ENCODE measurements at regions not wholly inside any gene's neighbourhood (a gene's known extent, or its start where the extent isn't known, plus 50 kb on each side); places are given as distances from the start of the nearest gene placed in this dataset.
"Not testable (repeated sequence)": the region's sequence is repeated elsewhere in the genome, so short reads cannot be mapped to it uniquely, and the experiment has no call there.

DNA sequence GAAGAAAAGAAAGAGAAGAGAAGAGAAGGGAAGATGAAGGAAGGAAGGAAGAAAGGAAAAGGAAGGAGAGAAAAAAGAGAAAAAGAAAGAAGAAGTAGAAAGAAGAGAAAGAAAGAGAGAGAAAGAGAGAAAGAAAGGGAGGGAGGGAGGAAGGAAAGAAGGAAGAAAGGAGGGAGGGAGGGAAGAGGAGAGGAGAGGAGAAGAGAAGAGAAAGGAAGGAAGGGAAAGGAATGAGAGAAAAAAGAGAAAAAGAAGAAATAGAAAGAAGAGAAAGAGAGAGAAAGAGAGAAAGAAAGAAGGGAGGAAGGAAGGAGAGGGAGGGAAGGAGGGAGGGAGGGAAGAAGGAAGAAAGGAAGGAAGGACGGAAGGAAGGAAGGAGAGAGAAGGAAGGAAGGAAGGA, 217.9 kb upstream of the POU1F1 start:
- DNase-seq (ENCODE audit: low spot score) (no peak), ATAC-seq (no peak)
- H3K9me3 Mint-ChIP-seq, result peaks cover 2% of the 10 kb centered on the region
- no peaks in the 10 kb centered on the region for H3K36me3 Mint-ChIP-seq
- H3K27ac Mint-ChIP-seq, result no peak overlapping the region
- H3K4me3 Mint-ChIP-seq, result no peak overlapping the region
- no peaks in the 10 kb centered on the region for H3K27me3 Mint-ChIP-seq
- H3K4me1 Mint-ChIP-seq (ENCODE audit: low read depth in 2 of 2), result no peaks in the 10 kb centered on the region

DNA sequence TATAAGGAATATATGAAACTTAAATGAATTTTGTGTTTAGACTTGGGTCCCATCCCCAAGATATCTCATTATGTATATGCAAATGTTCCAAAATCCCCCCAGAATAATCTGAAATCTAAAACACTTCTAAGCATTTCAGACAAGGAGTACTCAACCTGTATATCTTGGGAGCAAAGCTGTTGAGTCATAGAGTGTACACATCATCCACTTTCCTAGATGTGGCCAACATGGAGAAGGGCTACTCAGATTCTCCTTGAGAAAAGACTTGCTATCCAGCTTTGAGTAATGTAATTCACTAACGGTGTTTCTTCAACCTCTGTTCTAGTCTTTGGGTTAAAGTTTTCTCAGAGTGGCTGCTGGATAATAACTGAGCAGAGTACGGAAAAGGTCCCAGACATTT, 215.5 kb upstream of the POU1F1 start:
- peaks cover 2% of the 10 kb centered on the region for H3K9me3 Mint-ChIP-seq
- H3K36me3 Mint-ChIP-seq, result no peaks in the 10 kb centered on the region
- no peak overlapping the region for H3K4me3 Mint-ChIP-seq
- no peaks in the 10 kb centered on the region for H3K27me3 Mint-ChIP-seq
- no peak for DNase-seq (ENCODE audit: low spot score)
- ATAC-seq, result no peak
- no peak overlapping the region for H3K27ac Mint-ChIP-seq
- H3K4me1 Mint-ChIP-seq (ENCODE audit: low read depth in 2 of 2), result no peaks in the 10 kb centered on the region

DNA sequence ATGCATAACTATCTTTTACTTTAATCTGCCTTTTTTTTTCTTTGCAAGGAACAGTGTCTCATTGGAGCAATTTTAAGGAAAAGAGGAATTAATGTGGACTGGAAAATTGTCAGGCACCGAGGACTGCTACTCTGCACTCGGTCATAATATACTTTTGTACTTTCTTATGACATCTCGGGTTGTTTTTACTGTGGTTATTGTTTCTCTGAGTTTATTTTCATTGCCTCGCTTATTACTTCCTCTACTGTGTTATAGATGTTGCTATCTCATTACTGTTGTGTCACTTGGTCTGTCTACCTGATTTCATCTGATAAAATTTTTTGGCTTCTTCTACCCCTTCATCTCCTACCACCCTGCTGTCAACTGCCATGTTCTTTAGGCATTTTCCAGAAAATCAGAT, 213.5 kb upstream of the POU1F1 start:
- ATAC-seq (no peak), DNase-seq (ENCODE audit: low spot score) (no peak)
- H3K4me3 Mint-ChIP-seq, result no peak overlapping the region
- no peak overlapping the region for H3K27ac Mint-ChIP-seq
- H3K36me3 Mint-ChIP-seq, result no peaks in the 10 kb centered on the region
- no peaks in the 10 kb centered on the region for H3K9me3 Mint-ChIP-seq
- no peaks in the 10 kb centered on the region for H3K27me3 Mint-ChIP-seq
- H3K4me1 Mint-ChIP-seq (ENCODE audit: low read depth in 2 of 2), result no peaks in the 10 kb centered on the region

DNA sequence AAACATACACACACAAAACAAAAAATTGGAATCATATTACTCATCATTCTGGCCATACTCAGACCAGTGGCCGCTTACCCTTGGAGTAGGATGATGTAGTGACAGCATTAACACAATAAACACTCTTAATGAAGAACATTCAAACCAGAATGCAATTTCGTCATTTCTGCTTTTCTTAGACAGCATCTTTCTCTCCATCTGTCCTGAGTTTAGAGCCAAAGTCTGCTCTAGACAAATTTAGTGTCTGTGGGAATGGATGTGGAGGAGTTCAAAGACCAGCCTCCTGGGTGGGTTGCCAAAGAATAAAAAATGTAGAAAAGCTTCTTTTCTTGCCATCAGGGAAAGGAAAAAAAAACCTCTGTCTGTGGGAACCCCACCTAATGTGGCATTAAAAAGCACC, 212.4 kb upstream of the POU1F1 start:
- no peak for ATAC-seq
- no peaks in the 10 kb centered on the region for H3K4me1 Mint-ChIP-seq (ENCODE audit: low read depth in 2 of 2)
- no peak overlapping the region for H3K4me3 Mint-ChIP-seq
- no peaks in the 10 kb centered on the region for H3K9me3 Mint-ChIP-seq
- no peak for DNase-seq (ENCODE audit: low spot score)
- no peaks in the 10 kb centered on the region for H3K27me3 Mint-ChIP-seq
- no peak overlapping the region for H3K27ac Mint-ChIP-seq
- no peaks in the 10 kb centered on the region for H3K36me3 Mint-ChIP-seq

DNA sequence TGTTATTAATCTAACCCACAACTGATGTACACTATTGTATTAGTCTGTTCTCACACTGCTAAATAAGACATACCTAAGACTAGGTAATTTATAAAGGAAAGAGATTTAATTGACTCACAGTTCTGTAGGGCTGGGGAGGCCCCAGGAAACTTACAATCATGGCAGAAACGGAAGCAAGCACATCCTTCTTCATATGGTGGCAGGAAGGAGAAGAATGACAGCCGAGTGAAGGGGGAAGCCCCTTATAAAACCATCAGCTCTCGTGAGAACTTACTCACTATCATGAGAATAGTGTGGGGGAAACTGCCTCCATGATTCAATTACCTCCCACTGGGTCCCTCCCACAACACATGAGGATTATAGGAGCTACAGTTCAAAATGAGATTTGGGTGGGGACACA, 210.3 kb upstream of the POU1F1 start:
- H3K4me3 Mint-ChIP-seq; H3K36me3 Mint-ChIP-seq; H3K27ac Mint-ChIP-seq; ATAC-seq; H3K9me3 Mint-ChIP-seq; DNase-seq (ENCODE audit: low spot score); H3K4me1 Mint-ChIP-seq (ENCODE audit: low read depth in 2 of 2); H3K27me3 Mint-ChIP-seq: not testable (repeated sequence)

DNA sequence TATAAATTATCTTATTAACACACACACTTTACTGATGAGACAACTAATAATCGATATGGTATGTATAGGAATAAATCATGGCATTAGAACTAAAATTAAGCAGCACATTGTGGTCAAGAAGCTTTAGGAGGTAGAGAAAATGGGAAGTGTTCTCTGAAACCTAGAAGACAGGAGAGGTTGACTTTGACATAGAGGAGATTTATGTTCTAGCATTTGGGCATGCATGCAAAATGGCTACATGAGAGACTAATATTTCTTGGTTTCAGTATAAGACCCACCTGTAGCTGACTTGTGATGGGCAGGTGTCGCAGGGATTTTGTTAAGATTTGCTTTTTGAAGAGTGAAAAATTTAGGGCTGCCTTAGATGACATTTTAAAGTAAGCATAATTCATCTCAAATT, 209.7 kb upstream of the POU1F1 start:
- no peak for ATAC-seq
- Mint-ChIP-seq H3K4me1 (ENCODE audit: low read depth in 2 of 2) (no peaks in the 10 kb centered on the region), H3K36me3 (no peaks in the 10 kb centered on the region), H3K4me3 (no peak overlapping the region), H3K27ac (no peak overlapping the region), H3K9me3 (no peaks in the 10 kb centered on the region), H3K27me3 (no peaks in the 10 kb centered on the region)
- DNase-seq (ENCODE audit: low spot score), result no peak

DNA sequence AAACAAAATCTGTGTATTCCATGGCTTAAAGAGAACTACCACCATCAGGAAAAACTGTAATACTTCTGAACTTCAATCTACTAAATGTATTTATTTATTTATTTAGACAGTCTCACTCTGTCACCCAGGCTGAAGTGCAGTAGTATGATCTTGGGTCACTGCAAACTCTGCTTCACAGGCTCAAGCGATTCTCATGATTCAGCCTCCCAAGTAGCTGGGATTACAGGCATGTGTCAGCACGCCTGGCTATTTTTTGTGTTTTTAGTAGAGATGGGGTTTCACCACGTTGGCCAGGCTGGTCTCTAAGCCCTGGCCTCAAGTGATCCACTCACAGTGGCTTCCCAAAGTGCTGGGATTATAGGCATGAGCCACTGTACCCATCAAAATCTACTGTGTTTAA, 202.3 kb upstream of the POU1F1 start:
- ATAC-seq, result no peak
- H3K9me3 Mint-ChIP-seq, result peaks cover 11% of the 10 kb centered on the region
- no peaks in the 10 kb centered on the region for H3K4me1 Mint-ChIP-seq (ENCODE audit: low read depth in 2 of 2)
- no peaks in the 10 kb centered on the region for H3K27me3 Mint-ChIP-seq
- H3K4me3 Mint-ChIP-seq, result no peak overlapping the region
- no peak for DNase-seq (ENCODE audit: low spot score)
- no peak overlapping the region for H3K27ac Mint-ChIP-seq
- H3K36me3 Mint-ChIP-seq, result no peaks in the 10 kb centered on the region

DNA sequence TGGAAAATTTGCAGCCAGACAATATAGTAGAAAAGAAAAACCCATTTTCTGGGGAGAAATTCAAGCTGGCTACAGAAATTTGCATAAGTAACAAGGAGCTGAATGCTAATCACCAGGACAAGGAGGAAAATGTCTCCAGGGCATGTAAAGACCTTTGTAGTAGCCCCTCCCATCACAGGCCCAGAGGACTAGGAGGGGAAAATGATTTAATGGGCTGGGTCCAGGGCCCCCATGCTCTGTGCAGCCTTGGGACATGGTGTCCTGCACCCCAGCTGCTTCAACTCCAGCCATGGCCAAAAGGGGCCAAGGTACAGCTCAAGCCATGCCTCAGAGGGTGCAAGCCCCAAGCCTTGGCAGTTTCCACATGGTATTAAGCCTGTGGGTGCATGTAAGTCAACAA, 197.6 kb upstream of the POU1F1 start:
- no peaks in the 10 kb centered on the region for H3K36me3 Mint-ChIP-seq
- DNase-seq (ENCODE audit: low spot score) (no peak), ATAC-seq (no peak)
- H3K27ac Mint-ChIP-seq, result no peak overlapping the region
- H3K4me1 Mint-ChIP-seq (ENCODE audit: low read depth in 2 of 2), result no peaks in the 10 kb centered on the region
- peaks cover 13% of the 10 kb centered on the region for H3K9me3 Mint-ChIP-seq
- no peak overlapping the region for H3K4me3 Mint-ChIP-seq
- H3K27me3 Mint-ChIP-seq, result no peaks in the 10 kb centered on the region

DNA sequence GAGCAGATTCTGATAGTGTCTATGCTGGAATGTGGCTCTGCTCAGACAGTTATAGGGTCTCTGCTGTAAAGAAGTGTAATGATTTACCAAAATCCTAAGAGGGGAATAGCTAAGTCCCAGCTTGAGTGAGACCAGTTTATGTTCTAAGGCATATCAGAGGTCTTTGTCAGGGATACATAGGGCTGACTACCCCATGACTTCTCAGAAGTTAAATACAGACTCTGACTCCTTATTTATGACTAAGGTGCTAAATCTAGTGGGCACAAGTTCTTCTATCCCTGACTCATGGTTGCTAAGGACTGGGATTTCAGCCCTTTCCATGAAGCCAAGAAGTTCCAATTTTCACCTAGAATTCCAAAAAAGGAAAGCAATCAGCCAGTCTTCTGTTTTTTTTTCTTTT, 192.6 kb upstream of the POU1F1 start:
- Mint-ChIP-seq H3K27ac (no peak overlapping the region), H3K4me3 (no peak overlapping the region), H3K36me3 (no peaks in the 10 kb centered on the region), H3K27me3 (no peaks in the 10 kb centered on the region), H3K9me3 (peaks cover 13% of the 10 kb centered on the region), H3K4me1 (ENCODE audit: low read depth in 2 of 2) (no peaks in the 10 kb centered on the region)
- DNase-seq (ENCODE audit: low spot score) (no peak), ATAC-seq (no peak)

DNA sequence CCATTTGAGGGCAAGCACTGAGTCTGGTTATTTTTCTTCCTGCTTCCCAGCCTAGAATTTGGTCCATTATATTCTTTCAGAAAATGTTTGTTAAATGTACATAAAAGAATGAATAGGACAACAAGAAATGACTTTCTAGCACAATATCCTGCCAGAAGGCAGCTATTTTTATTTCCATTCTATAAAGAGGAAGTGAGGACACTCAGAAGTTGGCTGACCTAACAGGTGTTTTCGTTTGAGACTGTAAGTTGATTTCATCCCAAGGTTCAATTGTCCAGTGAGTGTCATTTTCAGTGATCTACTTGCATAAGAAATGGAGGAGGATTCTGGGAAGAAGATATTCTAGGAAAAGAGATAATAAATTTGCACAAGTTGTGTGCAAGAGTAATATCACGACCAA, 191.9 kb upstream of the POU1F1 start:
- DNase-seq (ENCODE audit: low spot score), result no peak
- no peak for ATAC-seq
- Mint-ChIP-seq H3K27ac (no peak overlapping the region), H3K4me3 (no peak overlapping the region), H3K9me3 (peaks cover 8% of the 10 kb centered on the region), H3K4me1 (ENCODE audit: low read depth in 2 of 2) (no peaks in the 10 kb centered on the region), H3K27me3 (no peaks in the 10 kb centered on the region), H3K36me3 (no peaks in the 10 kb centered on the region)

DNA sequence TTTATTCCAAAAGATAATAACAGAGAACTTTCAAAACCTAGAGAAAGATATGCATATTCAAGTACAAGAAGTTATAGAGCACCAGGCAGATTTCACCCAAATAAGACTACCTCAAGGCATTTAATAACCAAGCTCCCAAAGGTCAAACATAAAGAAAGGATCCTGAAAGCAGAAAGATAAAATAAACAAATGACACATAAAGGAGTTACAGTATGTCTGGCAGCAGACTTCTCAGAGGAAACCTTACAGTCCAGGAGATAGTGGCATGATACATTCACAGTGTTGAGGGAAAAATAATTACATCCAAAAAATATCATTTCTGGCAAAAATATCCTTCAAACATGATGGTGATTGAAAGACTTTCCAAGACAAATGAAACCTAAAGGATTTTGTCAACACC, 185.8 kb upstream of the POU1F1 start:
- Mint-ChIP-seq H3K36me3 (no peaks in the 10 kb centered on the region), H3K4me1 (ENCODE audit: low read depth in 2 of 2) (no peaks in the 10 kb centered on the region), H3K27ac (no peak overlapping the region), H3K9me3 (peaks cover 15% of the 10 kb centered on the region), H3K4me3 (no peak overlapping the region), H3K27me3 (no peaks in the 10 kb centered on the region)
- DNase-seq (ENCODE audit: low spot score), result no peak
- ATAC-seq, result no peak

DNA sequence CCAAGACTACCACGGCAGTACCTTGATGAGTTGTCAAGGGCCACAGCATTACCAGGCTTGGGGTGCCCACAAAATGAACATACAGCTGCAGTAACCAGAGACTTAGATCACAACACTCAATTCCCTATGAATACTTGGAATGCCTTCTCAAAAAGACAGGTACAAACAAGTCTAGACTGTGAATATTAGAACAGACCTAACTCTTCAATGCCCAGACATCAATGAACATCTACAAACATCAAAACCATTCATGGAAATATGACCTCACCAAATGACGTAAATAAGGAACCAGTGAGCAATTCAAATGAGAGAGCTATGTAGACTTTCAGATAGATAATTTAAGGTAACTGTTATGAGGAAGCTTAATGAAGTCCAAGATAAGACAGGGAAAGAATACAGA, 185.1 kb upstream of the POU1F1 start:
- Mint-ChIP-seq H3K4me1 (ENCODE audit: low read depth in 2 of 2) (no peaks in the 10 kb centered on the region), H3K27me3 (no peaks in the 10 kb centered on the region), H3K36me3 (no peaks in the 10 kb centered on the region), H3K27ac (no peak overlapping the region), H3K4me3 (no peak overlapping the region), H3K9me3 (peaks cover 10% of the 10 kb centered on the region)
- DNase-seq (ENCODE audit: low spot score) (no peak), ATAC-seq (no peak)

DNA sequence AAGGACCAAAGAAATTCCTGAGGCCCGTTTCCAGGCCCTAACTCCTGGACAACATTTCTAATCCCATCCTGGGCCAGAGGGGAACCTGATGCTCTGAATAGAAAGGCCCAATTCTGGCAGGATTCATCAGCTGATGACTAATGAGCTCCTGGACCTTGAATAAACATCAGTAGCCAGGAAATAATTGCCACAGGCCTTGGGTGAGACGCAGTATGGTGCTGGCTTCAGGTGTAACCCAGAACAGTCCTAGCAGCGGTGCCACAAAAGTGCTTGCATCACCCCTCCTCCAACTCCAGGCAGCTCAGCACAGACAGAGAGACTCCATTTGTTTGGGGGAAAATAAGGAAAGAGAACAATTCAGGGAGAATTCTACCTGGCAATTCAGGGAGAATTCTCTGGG, 184.7 kb upstream of the POU1F1 start:
- no peak for DNase-seq (ENCODE audit: low spot score)
- H3K4me3 Mint-ChIP-seq, result no peak overlapping the region
- H3K27ac Mint-ChIP-seq, result no peak overlapping the region
- H3K9me3 Mint-ChIP-seq, result peaks cover 10% of the 10 kb centered on the region
- no peaks in the 10 kb centered on the region for H3K36me3 Mint-ChIP-seq
- H3K4me1 Mint-ChIP-seq (ENCODE audit: low read depth in 2 of 2), result no peaks in the 10 kb centered on the region
- ATAC-seq, result no peak
- no peaks in the 10 kb centered on the region for H3K27me3 Mint-ChIP-seq

DNA sequence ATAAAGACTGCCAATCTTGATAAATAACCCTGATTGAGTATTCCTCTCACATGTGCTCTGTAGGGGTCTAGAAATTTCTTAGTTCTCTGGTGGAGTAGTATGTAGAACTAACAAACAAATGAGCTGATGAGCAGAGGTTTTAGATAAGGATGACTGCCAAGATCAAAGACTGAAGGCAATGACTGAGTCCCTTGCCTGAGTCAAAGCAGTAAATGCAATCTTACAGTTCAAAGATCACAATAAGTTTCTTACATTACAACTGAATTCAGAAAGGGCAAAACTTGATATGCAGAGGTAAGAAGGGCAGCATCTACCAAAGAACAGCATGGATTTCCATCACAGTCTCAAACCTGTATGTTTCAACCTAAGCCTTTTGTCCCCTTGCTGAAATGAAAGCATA, 172.2 kb upstream of the POU1F1 start:
- ATAC-seq (no peak), DNase-seq (ENCODE audit: low spot score) (no peak)
- Mint-ChIP-seq H3K27ac (no peak overlapping the region), H3K9me3 (peaks cover 10% of the 10 kb centered on the region), H3K4me1 (ENCODE audit: low read depth in 2 of 2) (peaks cover 0 to 2% of the 10 kb centered on the region in 2 donors), H3K4me3 (no peak overlapping the region), H3K36me3 (no peaks in the 10 kb centered on the region), H3K27me3 (no peaks in the 10 kb centered on the region)

DNA sequence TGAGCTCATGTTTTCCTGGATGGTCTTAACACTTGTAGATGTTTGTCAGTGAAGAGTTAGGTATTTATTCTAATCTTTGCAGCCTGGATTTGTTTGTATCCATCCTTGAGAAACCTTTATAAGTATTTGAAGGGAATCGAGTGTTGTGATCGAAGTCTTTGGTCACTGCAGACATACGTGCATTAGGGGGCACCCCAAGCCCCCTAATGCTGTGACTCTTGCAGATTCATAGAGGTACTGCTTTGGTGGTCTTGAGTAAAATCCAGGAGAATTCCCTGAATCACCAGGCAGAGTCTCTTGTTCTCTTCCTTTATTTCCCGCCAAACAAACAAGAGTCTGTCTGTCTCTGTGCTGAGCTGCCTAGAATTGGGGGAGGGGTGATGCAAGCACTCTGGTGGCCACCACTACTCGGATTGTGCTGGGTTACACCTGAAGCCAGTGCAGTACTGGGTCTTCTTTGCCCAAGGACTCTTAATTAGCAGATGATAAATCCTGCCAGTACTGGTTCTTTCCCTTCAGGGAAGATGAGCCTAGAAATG, 170.5 kb upstream of the POU1F1 start:
- no peaks in the 10 kb centered on the region for H3K27me3 Mint-ChIP-seq
- H3K36me3 Mint-ChIP-seq, result no peaks in the 10 kb centered on the region
- no peak overlapping the region for H3K27ac Mint-ChIP-seq
- no peak overlapping the region for H3K4me3 Mint-ChIP-seq
- H3K9me3 Mint-ChIP-seq, result peaks cover 10% of the 10 kb centered on the region
- H3K4me1 Mint-ChIP-seq (ENCODE audit: low read depth in 2 of 2), result peaks cover 0 to 2% of the 10 kb centered on the region in 2 donors
- ATAC-seq (no peak), DNase-seq (ENCODE audit: low spot score) (no peak)
